Trophoblast cell (in vitro differentiated cells and primary cell): ENCODE measurements at regions not wholly inside any gene's neighbourhood (a gene's known extent, or its start where the extent isn't known, plus 50 kb on each side); places are given as distances from the start of the nearest gene placed in this dataset.

Experiments used
- DNase-seq, 2 donors: peaks; one replicate each; pipeline ENCODE4 v3.0.0-alpha.2; 2016
- H2AFZ ChIP-seq: 2 replicates; pipeline ENCODE4 v1.6.1; 2013; ENCODE audit warnings: low read length, moderate library complexity, mild to moderate bottlenecking; ENCODE audit not compliant: insufficient read depth, poor library complexity
- H2AK5ac ChIP-seq: 2 replicates; pipeline ENCODE4 v1.6.1; 2013; ENCODE audit warnings: mild to moderate bottlenecking, low read length
- H2BK120ac ChIP-seq: 2 replicates; pipeline ENCODE4 v1.6.1; 2013; ENCODE audit warnings: low read length, mild to moderate bottlenecking, moderate library complexity; ENCODE audit not compliant: insufficient read depth, poor library complexity
- H2BK12ac ChIP-seq: 2 replicates; pipeline ENCODE4 v1.6.1; 2013; ENCODE audit warnings: mild to moderate bottlenecking, low read length, moderate library complexity
- H2BK5ac ChIP-seq: 2 replicates; pipeline ENCODE4 v1.6.1; 2013; ENCODE audit warnings: low read length, low read depth, moderate library complexity, mild to moderate bottlenecking; ENCODE audit not compliant: poor library complexity
- H3K14ac ChIP-seq: 2 replicates; pipeline ENCODE4 v1.6.1; 2013; ENCODE audit warnings: mild to moderate bottlenecking, low read length
- H3K18ac ChIP-seq: 2 replicates; pipeline ENCODE4 v1.6.1; 2013; ENCODE audit warnings: mild to moderate bottlenecking, low read length
- H3K23ac ChIP-seq: 2 replicates; pipeline ENCODE4 v1.6.1; 2013; ENCODE audit warnings: low read length
- H3K27ac ChIP-seq: 2 replicates; pipeline ENCODE4 v1.5.1; 2013; ENCODE audit warnings: low read depth, mild to moderate bottlenecking, inconsistent platforms, low read length, moderate library complexity
- H3K27me3 ChIP-seq: 2 replicates; pipeline ENCODE4 v1.6.1; 2013; ENCODE audit warnings: inconsistent platforms, mild to moderate bottlenecking, low read length, moderate library complexity; ENCODE audit not compliant: insufficient read depth
- H3K36me3 ChIP-seq, 2 experiments: 1 replicate in 1 of 2; 2 replicates in 1 of 2; pipeline ENCODE4 v1.6.1; 2013; ENCODE audit warnings: low read length in 2 of 2, mild to moderate bottlenecking in 2 of 2, moderate library complexity in 1 of 2; ENCODE audit not compliant: insufficient read depth in 2 of 2, control insufficient read depth in 1 of 2
- H3K4ac ChIP-seq: 2 replicates; pipeline ENCODE4 v1.6.1; 2013; ENCODE audit warnings: low read depth, mild to moderate bottlenecking, low read length, moderate library complexity
- H3K4me1 ChIP-seq, 2 experiments: 1 replicate in 1 of 2; 2 replicates in 1 of 2; pipeline ENCODE4 v1.6.1; 2013; ENCODE audit warnings: low read length in 2 of 2, mild to moderate bottlenecking in 2 of 2, moderate library complexity in 1 of 2; ENCODE audit not compliant: insufficient read depth in 2 of 2, control insufficient read depth in 1 of 2
- H3K4me2 ChIP-seq: 2 replicates; pipeline ENCODE4 v1.6.1; 2013; ENCODE audit warnings: inconsistent platforms, mild to moderate bottlenecking, low read length, moderate library complexity
- H3K4me3 ChIP-seq: 2 replicates; pipeline ENCODE4 v1.5.1; 2013; ENCODE audit warnings: mild to moderate bottlenecking, low read depth, low read length, inconsistent platforms
- H3K79me1 ChIP-seq: one replicate; pipeline ENCODE4 v1.6.1; 2013; ENCODE audit warnings: low read length
- H3K79me2 ChIP-seq: 2 replicates; pipeline ENCODE4 v1.6.1; 2013; ENCODE audit warnings: low read length, mild to moderate bottlenecking; ENCODE audit not compliant: control insufficient read depth, insufficient read depth, poor library complexity
- H3K9ac ChIP-seq: 2 replicates; pipeline ENCODE4 v1.6.1; 2013; ENCODE audit warnings: mild to moderate bottlenecking, low read length
- H3K9me3 ChIP-seq: 2 replicates; pipeline ENCODE4 v1.6.1; 2013; ENCODE audit warnings: low read depth, mild to moderate bottlenecking, control low read depth, inconsistent platforms, low read length; ENCODE audit not compliant: insufficient read depth
- H4K12ac ChIP-seq: 2 replicates; pipeline ENCODE4 v1.6.1; 2013; ENCODE audit warnings: low read depth, mild to moderate bottlenecking, low read length, moderate library complexity
- H4K8ac ChIP-seq: 2 replicates; pipeline ENCODE4 v1.6.1; 2013; ENCODE audit warnings: low read depth, mild to moderate bottlenecking, low read length, moderate library complexity
- H4K91ac ChIP-seq: one replicate; pipeline ENCODE4 v1.6.1; 2013; ENCODE audit warnings: low read depth, mild to moderate bottlenecking, low read length, moderate library complexity
- WGBS: extraction: QIAGEN DNeasy Blood & Tissue Kit; methylation state at CpG from one replicate; pipeline ENCODE4 v1.1.7; 2013; ENCODE audit warnings: missing lambda C conversion rate; ENCODE audit not compliant: insufficient read length, insufficient coverage; ENCODE audit errors: extremely low coverage; 5-methylcytosine and 5-hydroxymethylcytosine counted together

- H2BK12ac ChIP-seq = no peak overlapping the region
- no peak overlapping the region for H3K23ac ChIP-seq
- H2AK5ac ChIP-seq = no peak overlapping the region
- no peaks in the 10 kb centered on the region for H3K79me1 ChIP-seq
- no CpG with 5 or more reads among the region's 6 CpGs for WGBS
- H3K4me1 ChIP-seq = no peaks in the 10 kb centered on the region
- H3K4ac ChIP-seq = no peak overlapping the region
- H3K4me3 ChIP-seq = no peak overlapping the region
- H3K27ac ChIP-seq = no peak overlapping the region
- H3K4me2 ChIP-seq = no peak overlapping the region
- H4K91ac ChIP-seq = no peak overlapping the region
- H2BK120ac ChIP-seq = no peak overlapping the region
- H3K79me2 ChIP-seq = no peaks in the 10 kb centered on the region
- no peak overlapping the region for H3K14ac ChIP-seq
- H3K36me3 ChIP-seq = no peaks in the 10 kb centered on the region
- H2AFZ ChIP-seq = no peak overlapping the region
- H4K12ac ChIP-seq = no peak overlapping the region
- no peak for DNase-seq
- no peak overlapping the region for H3K18ac ChIP-seq
- no peak overlapping the region for H4K8ac ChIP-seq
- no peaks in the 10 kb centered on the region for H3K9me3 ChIP-seq
- H3K27me3 ChIP-seq = no peaks in the 10 kb centered on the region
- no peak overlapping the region for H2BK5ac ChIP-seq
- H3K9ac ChIP-seq = no peak overlapping the region
Observed at GRCh38 chr2:226310146-226310545, 489.5 kb downstream of the IRS1 start.

- no peak overlapping the region for H2AFZ ChIP-seq
- WGBS = no CpG with 5 or more reads among the region's 2 CpGs
- H3K23ac ChIP-seq = no peak overlapping the region
- H3K4ac ChIP-seq = no peak overlapping the region
- H4K8ac ChIP-seq = no peak overlapping the region
- no peaks in the 10 kb centered on the region for H3K9me3 ChIP-seq
- no peak overlapping the region for H3K4me2 ChIP-seq
- H2BK12ac ChIP-seq = no peak overlapping the region
- no peak for DNase-seq
- H3K9ac ChIP-seq = no peak overlapping the region
- no peaks in the 10 kb centered on the region for H3K79me2 ChIP-seq
- H3K14ac ChIP-seq = no peak overlapping the region
- H2BK120ac ChIP-seq = no peak overlapping the region
- H3K18ac ChIP-seq = no peak overlapping the region
- no peak overlapping the region for H2BK5ac ChIP-seq
- H3K4me1 ChIP-seq = no peaks in the 10 kb centered on the region
- no peak overlapping the region for H3K27ac ChIP-seq
- H4K12ac ChIP-seq = no peak overlapping the region
- no peak overlapping the region for H2AK5ac ChIP-seq
- H3K36me3 ChIP-seq = no peaks in the 10 kb centered on the region
- H3K4me3 ChIP-seq = no peak overlapping the region
- no peaks in the 10 kb centered on the region for H3K27me3 ChIP-seq
- H4K91ac ChIP-seq = no peak overlapping the region
- H3K79me1 ChIP-seq = no peaks in the 10 kb centered on the region
Observed at GRCh38 chr2:226308986-226309385, 490.6 kb downstream of the IRS1 start.

- Histone ChIP-seq H2BK120ac (no peak overlapping the region), H3K4me2 (no peak overlapping the region), H3K27ac (no peak overlapping the region), H3K18ac (no peak overlapping the region), H3K9ac (no peak overlapping the region), H3K23ac (no peak overlapping the region), H4K91ac (no peak overlapping the region), H2BK5ac (no peak overlapping the region), H3K79me1 (no peaks in the 10 kb centered on the region), H2AFZ (no peak overlapping the region), H3K4me1 (no peaks in the 10 kb centered on the region), H3K79me2 (no peaks in the 10 kb centered on the region), H4K8ac (no peak overlapping the region), H3K36me3 (no peaks in the 10 kb centered on the region), H3K14ac (no peak overlapping the region), H3K9me3 (no peaks in the 10 kb centered on the region), H3K4me3 (no peak overlapping the region), H2AK5ac (no peak overlapping the region), H4K12ac (no peak overlapping the region), H3K4ac (no peak overlapping the region), H2BK12ac (no peak overlapping the region), H3K27me3 (no peaks in the 10 kb centered on the region)
- WGBS = no CpG with 5 or more reads among the region's 2 CpGs
- DNase-seq = no peak
Observed at GRCh38 chr2:226308323-226308680, 491.3 kb downstream of the IRS1 start.

DNA sequence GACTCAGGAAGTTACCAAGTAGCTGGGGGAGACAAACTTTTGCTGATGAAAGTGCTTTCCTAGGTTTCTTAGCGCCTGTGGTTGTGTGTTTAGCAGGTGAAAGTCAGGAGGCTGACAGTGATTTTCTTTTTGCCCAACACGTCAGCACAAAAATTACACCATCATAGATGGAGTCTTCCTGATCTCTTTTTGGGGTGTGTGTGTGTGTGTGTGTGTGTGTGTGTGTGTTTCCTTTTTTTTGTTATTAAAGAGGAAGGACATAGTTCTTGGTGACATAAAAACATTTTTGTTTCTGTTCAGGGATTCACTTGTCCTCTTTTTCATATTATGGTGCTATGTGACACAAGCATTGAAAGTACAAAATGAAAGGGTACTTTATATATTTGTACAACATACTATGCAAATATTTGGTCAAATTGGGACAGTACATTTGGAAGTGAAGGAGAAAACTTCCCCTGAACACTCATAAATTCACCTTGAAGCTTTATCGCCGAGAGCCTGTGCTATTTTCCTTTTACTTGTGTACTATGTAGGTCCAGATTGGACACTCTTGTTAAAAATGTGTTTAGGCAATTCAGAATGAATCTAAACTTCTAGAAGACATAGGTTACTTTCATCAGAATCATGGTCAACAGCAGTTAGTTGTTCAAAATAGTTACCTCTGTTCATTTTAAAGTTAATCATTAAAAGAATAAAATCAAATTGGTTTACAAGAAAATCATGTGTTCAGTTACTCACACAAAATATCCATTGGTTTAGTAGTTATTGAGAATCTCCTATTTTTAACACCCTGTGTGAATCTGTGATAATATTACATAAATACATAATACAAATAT, 491.9 kb downstream of the IRS1 start:
- DNase-seq = no peak
- Histone ChIP-seq H4K12ac (no peak overlapping the region), H3K14ac (no peak overlapping the region), H3K4me2 (no peak overlapping the region), H2AK5ac (no peak overlapping the region), H3K79me2 (no peaks in the 10 kb centered on the region), H3K4ac (no peak overlapping the region), H3K4me1 (no peaks in the 10 kb centered on the region), H3K79me1 (no peaks in the 10 kb centered on the region), H4K91ac (no peak overlapping the region), H3K27me3 (no peaks in the 10 kb centered on the region), H3K4me3 (no peak overlapping the region), H3K9me3 (no peaks in the 10 kb centered on the region), H2BK120ac (no peak overlapping the region), H3K27ac (no peak overlapping the region), H3K18ac (no peak overlapping the region), H2BK5ac (no peak overlapping the region), H2AFZ (no peak overlapping the region), H3K23ac (no peak overlapping the region), H4K8ac (no peak overlapping the region), H3K36me3 (no peaks in the 10 kb centered on the region), H2BK12ac (no peak overlapping the region), H3K9ac (no peak overlapping the region)
- WGBS = no CpG with 5 or more reads among the region's 4 CpGs
